ENCODE measurements at regions not wholly inside any gene's neighbourhood (a gene's known extent, or its start where the extent isn't known, plus 50 kb on each side); places are given as distances from the start of the nearest gene placed in this dataset.
"Not testable (repeated sequence)": the region's sequence is repeated elsewhere in the genome, so short reads cannot be mapped to it uniquely, and the experiment has no call there.

DNA sequence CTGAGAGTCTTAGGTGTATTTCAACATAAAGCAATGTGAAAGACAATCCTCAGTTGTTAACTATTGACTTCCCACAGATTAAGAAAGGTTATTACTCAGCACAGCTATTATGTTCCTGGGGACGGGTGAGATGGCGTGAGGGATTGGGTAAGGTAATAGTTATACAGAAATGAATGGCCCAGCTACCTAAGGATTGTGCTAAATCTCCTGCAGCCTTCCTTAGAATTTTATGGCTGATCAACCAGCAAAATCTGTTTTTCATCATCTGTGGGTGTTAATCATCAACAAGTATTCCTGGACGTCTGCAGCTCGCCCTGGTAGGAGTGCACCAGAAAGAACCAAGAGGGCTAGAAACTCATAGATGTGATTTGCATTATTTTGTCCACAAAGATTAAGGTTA is 146.0 kb upstream of the IVNS1ABP start:
- no peaks in the 10 kb centered on the region for H3K27me3 ChIP-seq (ENCODE audit: control insufficient read depth in 2 of 2, insufficient read depth in 2 of 2, low read length in 2 of 2)
- dilution Hi-C loops (cut with MboI; ENCODE audit: extremely low pct_ligation_motif_present, low sequenced_read_pairs) (no loop called here), intact Hi-C loops (cut with micrococcal nuclease) (no loop called here)
- DNase-seq (ENCODE audit: low read depth, low spot score) (no peak), FAIRE-seq (no peak)
- H3K4me1 ChIP-seq (ENCODE audit: control insufficient read depth, extremely low read depth, insufficient read depth, low read length), result no peaks in the 10 kb centered on the region
- no peaks in the 10 kb centered on the region for H3K9me1 ChIP-seq (replicated peaks; ENCODE audit: control insufficient read depth, extremely low read depth, insufficient read depth, low read length)
- H3K36me3 ChIP-seq (ENCODE audit: control insufficient read depth in 2 of 2, extremely low read depth in 1 of 2, insufficient read depth in 2 of 2, low read length in 2 of 2), result no peaks in the 10 kb centered on the region
- H3K4me3 ChIP-seq (replicated peaks in 1 of 3; ENCODE audit: insufficient read depth in 1 of 3, low read depth in 1 of 3, low read length in 3 of 3), result no peak overlapping the region
- H4K20me1 ChIP-seq (replicated peaks; ENCODE audit: control insufficient read depth, extremely low read depth, insufficient read depth, low read length), result no peaks in the 10 kb centered on the region
- ChIA-PET POLR2A (no interaction called here), CTCF (interaction anchor here (0.6 to 1.1 kb wide), 2 partner anchors 133 to 693 kb away, joined by 3 read pairs; no protein-coding TSS in a partner anchor)
- H3K27ac ChIP-seq (ENCODE audit: insufficient read depth, low read depth, low read length), result no peak overlapping the region
- H3K4me2 ChIP-seq (ENCODE audit: insufficient read depth, low read length), result no peak overlapping the region
- BruUV-seq (replicated peaks), result no TSS peak
- TF ChIP-seq POLR2A (IDR thresholded peaks at IDR 0.05; ENCODE audit: low read depth, low read length) (no peak), FOS (IDR thresholded peaks at IDR 0.05; ENCODE audit: borderline replicate concordance, insufficient read depth, low read length) (no peak), GATA2 (IDR thresholded peaks at IDR 0.05; ENCODE audit: insufficient read depth, insufficient read length, low read depth, low read length) (no peak), EZH2 (IDR thresholded peaks at IDR 0.05; ENCODE audit: borderline replicate concordance, low read depth, low read length, severe bottlenecking) (no peak), POLR2AphosphoS5 (IDR thresholded peaks at IDR 0.05; ENCODE audit: insufficient read depth, low read depth, low read length) (no peak), MYC (IDR thresholded peaks at IDR 0.05; ENCODE audit: low read depth, low read length) (no peak), JUN (IDR thresholded peaks at IDR 0.05; ENCODE audit: borderline replicate concordance, insufficient read depth, insufficient read length, low read depth) (no peak), MAX (IDR thresholded peaks at IDR 0.05; ENCODE audit: insufficient read depth, insufficient read length) (no peak)
- TF ChIP-seq, protein P1, sequence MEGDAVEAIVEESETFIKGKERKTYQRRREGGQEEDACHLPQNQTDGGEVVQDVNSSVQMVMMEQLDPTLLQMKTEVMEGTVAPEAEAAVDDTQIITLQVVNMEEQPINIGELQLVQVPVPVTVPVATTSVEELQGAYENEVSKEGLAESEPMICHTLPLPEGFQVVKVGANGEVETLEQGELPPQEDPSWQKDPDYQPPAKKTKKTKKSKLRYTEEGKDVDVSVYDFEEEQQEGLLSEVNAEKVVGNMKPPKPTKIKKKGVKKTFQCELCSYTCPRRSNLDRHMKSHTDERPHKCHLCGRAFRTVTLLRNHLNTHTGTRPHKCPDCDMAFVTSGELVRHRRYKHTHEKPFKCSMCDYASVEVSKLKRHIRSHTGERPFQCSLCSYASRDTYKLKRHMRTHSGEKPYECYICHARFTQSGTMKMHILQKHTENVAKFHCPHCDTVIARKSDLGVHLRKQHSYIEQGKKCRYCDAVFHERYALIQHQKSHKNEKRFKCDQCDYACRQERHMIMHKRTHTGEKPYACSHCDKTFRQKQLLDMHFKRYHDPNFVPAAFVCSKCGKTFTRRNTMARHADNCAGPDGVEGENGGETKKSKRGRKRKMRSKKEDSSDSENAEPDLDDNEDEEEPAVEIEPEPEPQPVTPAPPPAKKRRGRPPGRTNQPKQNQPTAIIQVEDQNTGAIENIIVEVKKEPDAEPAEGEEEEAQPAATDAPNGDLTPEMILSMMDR (IDR thresholded peaks at IDR 0.05; ENCODE audit: extremely low read depth in 1 of 2, insufficient read depth in 1 of 2, low read depth in 1 of 2, low read length in 2 of 2), result no peak
- no peak overlapping the region for H2AFZ ChIP-seq (ENCODE audit: low read depth, low read length)
- no peak overlapping the region for H3K9ac ChIP-seq (replicated peaks; ENCODE audit: extremely low read depth, insufficient read depth, low read length)
- no peaks in the 10 kb centered on the region for H3K79me2 ChIP-seq (ENCODE audit: control insufficient read depth, insufficient read depth, low read length)
- no peaks in the 10 kb centered on the region for H3K9me3 ChIP-seq (replicated peaks; ENCODE audit: control insufficient read depth, insufficient read depth, low read length)

GRCh38 chr1:185460723-185461122 is 143.7 kb upstream of the IVNS1ABP start:
- intact Hi-C loops (cut with micrococcal nuclease); H2AFZ ChIP-seq (ENCODE audit: low read depth, low read length); POLR2A ChIA-PET; CTCF ChIA-PET; H3K4me3 ChIP-seq (replicated peaks in 1 of 3; ENCODE audit: insufficient read depth in 1 of 3, low read depth in 1 of 3, low read length in 3 of 3); H3K4me1 ChIP-seq (ENCODE audit: control insufficient read depth, extremely low read depth, insufficient read depth, low read length); H3K9me1 ChIP-seq (replicated peaks; ENCODE audit: control insufficient read depth, extremely low read depth, insufficient read depth, low read length); H3K79me2 ChIP-seq (ENCODE audit: control insufficient read depth, insufficient read depth, low read length); FAIRE-seq; H3K36me3 ChIP-seq (ENCODE audit: control insufficient read depth in 2 of 2, extremely low read depth in 1 of 2, insufficient read depth in 2 of 2, low read length in 2 of 2); H3K9me3 ChIP-seq (replicated peaks; ENCODE audit: control insufficient read depth, insufficient read depth, low read length); H3K9ac ChIP-seq (replicated peaks; ENCODE audit: extremely low read depth, insufficient read depth, low read length); H3K27me3 ChIP-seq (ENCODE audit: control insufficient read depth in 2 of 2, insufficient read depth in 2 of 2, low read length in 2 of 2); H3K4me2 ChIP-seq (ENCODE audit: insufficient read depth, low read length); H4K20me1 ChIP-seq (replicated peaks; ENCODE audit: control insufficient read depth, extremely low read depth, insufficient read depth, low read length); H3K27ac ChIP-seq (ENCODE audit: insufficient read depth, low read depth, low read length); dilution Hi-C loops (cut with MboI; ENCODE audit: extremely low pct_ligation_motif_present, low sequenced_read_pairs); DNase-seq (ENCODE audit: low read depth, low spot score); BruUV-seq (replicated peaks): not testable (repeated sequence)

All from endothelial cell of umbilical vein (primary cell).